Naive thymus-derived CD4-positive, alpha-beta T cell (primary cell): ENCODE measurements at regions not wholly inside any gene's neighbourhood (a gene's known extent, or its start where the extent isn't known, plus 50 kb on each side); places are given as distances from the start of the nearest gene placed in this dataset.
A peak's percentile ranks its signal among the peaks of the same experiment; 100 is the strongest.

Source experiments
- ATAC-seq: fragments of 150-1000 bp; cut with Tn5 transposase; 2 replicates; pipeline ENCODE4 v1.10.0; 2021; ENCODE audit warnings: mild to moderate bottlenecking, moderate library complexity
- CTCF ChIA-PET: fragments of 350-600 bp; sonication (Branson Sonifier 250); formaldehyde crosslinking; loops from one replicate; lab custom pipeline; 2021; ENCODE audit warnings: antibody characterized with exemption; lab: Charles Lee
- POLR2A ChIA-PET: fragments of 350-600 bp; sonication (Branson Sonifier 250); formaldehyde crosslinking; loops from one replicate; lab custom pipeline; 2021; ENCODE audit warnings: antibody characterized with exemption, inconsistent platforms; lab: Charles Lee
- DNase-seq, 9 donors: peaks; one replicate each; pipeline versions ENCODE4 v3.0.0 to v3.0.0-alpha.2; 2020 to 2022; ENCODE audit warnings: mixed read lengths in 1 of 9
- H3K27ac ChIP-seq: one replicate; pipeline ENCODE4 v1.7.0; 2013; ENCODE audit warnings: mild to moderate bottlenecking, low read depth, low read length, moderate library complexity
- H3K27me3 ChIP-seq, 2 donors: one replicate each; pipeline ENCODE4 v1.7.0; 2013; ENCODE audit warnings: low read length in 2 of 2, mild to moderate bottlenecking in 2 of 2, moderate library complexity in 2 of 2; ENCODE audit not compliant: control insufficient read depth in 2 of 2, insufficient read depth in 2 of 2
- H3K36me3 ChIP-seq, 3 experiments: 1 replicate in 2 of 3; 2 replicates in 1 of 3; pipeline ENCODE4 v1.7.0; 2013; ENCODE audit warnings: low read length in 3 of 3, mild to moderate bottlenecking in 3 of 3, moderate library complexity in 1 of 3; ENCODE audit not compliant: insufficient read depth in 3 of 3, control insufficient read depth in 2 of 3
- H3K4me1 ChIP-seq, 2 donors: one replicate each; pipeline ENCODE4 v1.7.0; 2013; ENCODE audit warnings: low read length in 2 of 2, mild to moderate bottlenecking in 2 of 2, moderate library complexity in 1 of 2; ENCODE audit not compliant: control insufficient read depth in 2 of 2, insufficient read depth in 2 of 2
- H3K4me3 ChIP-seq: 2 replicates; pipeline ENCODE4 v1.7.0; 2013; ENCODE audit warnings: mild to moderate bottlenecking, low read length
- H3K9me3 ChIP-seq, 3 experiments: 1 replicate in 2 of 3; 2 replicates in 1 of 3; pipeline ENCODE4 v1.7.0; 2013; ENCODE audit warnings: low read length in 3 of 3; ENCODE audit not compliant: control insufficient read depth in 2 of 3
- H3K27ac Mint-ChIP-seq, 9 donors: one replicate each; pipeline ENCODE4 v1.8.0; 2020 to 2022; ENCODE audit warnings: mixed read lengths in 9 of 9, mild to moderate bottlenecking in 8 of 9, moderate library complexity in 5 of 9, inconsistent platforms in 2 of 9
- H3K27me3 Mint-ChIP-seq, 5 donors: one replicate each; pipeline ENCODE4 v1.8.0; 2021 to 2022; ENCODE audit warnings: mixed read lengths in 5 of 5, mild to moderate bottlenecking in 1 of 5
- H3K36me3 Mint-ChIP-seq, 5 donors: one replicate each; pipeline ENCODE4 v1.8.0; 2020 to 2022; ENCODE audit warnings: mixed read lengths in 5 of 5, mild to moderate bottlenecking in 3 of 5, inconsistent platforms in 1 of 5
- H3K4me1 Mint-ChIP-seq, 7 donors: one replicate each; pipeline ENCODE4 v1.8.0; 2020 to 2022; ENCODE audit warnings: mixed read lengths in 7 of 7, mild to moderate bottlenecking in 3 of 7, inconsistent platforms in 1 of 7
- H3K4me3 Mint-ChIP-seq, 10 donors: one replicate each; pipeline ENCODE4 v1.8.0; 2020 to 2022; ENCODE audit warnings: mild to moderate bottlenecking in 10 of 10, mixed read lengths in 10 of 10, moderate library complexity in 6 of 10, inconsistent platforms in 2 of 10
- H3K9me3 Mint-ChIP-seq, 11 donors: one replicate each; pipeline ENCODE4 v1.8.0; 2020 to 2022; ENCODE audit warnings: mixed read lengths in 11 of 11, mild to moderate bottlenecking in 4 of 11, inconsistent platforms in 1 of 11, moderate library complexity in 1 of 11
- intact Hi-C, 2 donors: fragments of 100-400 bp; cut with micrococcal nuclease; formaldehyde crosslinking; loops; one replicate each; pipeline ENCODE4 v1.15.1; 2023

DNA sequence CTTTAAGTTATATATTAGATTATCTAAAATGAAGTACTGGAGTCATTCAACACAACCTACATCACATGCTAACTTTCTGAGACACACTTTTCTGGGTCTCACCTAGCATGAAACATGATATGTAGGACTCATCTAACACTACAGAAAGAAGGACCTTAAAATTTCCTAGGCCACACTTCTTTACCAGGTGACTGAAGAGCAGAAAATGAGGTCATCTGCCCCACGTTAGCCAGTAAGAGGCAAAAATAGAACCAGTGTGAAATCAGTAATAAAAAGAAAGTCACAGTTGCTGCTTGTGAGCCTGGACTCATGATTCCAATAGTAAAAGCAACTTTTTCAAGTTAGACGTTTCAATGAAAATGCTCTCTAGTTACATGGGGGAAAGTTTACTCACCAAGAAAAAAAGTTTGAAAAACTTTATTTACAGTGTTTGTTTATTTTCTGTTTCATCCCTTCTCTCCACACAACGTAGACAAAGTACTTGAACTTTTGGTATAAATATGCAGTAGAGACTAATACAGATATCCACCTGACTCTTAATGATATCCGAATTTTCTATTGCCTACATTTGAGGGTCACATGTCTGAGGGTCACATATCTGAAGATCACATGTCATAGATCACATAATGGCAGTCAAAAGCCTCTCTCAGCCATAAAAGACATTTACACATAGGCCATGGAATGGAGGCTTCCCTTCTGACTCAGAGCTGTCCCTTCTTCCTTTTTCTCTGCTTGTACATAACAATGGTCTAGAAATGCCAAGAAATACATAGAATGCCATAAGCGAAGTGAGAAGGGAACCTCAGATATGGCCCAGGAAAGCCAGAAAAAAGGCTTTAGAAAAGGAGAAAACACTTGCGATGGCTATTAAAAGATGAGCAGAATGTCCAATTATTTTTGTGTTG lies 362.9 kb downstream of the ZEB2 start:
- H3K36me3 ChIP-seq: no peaks in the 10 kb centered on the region
- CTCF ChIA-PET: no interaction called here
- H3K36me3 Mint-ChIP-seq: peaks cover 0 to 4% (median 0%) of the 10 kb centered on the region in 5 donors
- H3K4me3 Mint-ChIP-seq: no peak overlapping the region
- ATAC-seq: no peak
- H3K4me3 ChIP-seq: no peak overlapping the region
- no peaks in the 10 kb centered on the region for H3K4me1 ChIP-seq
- H3K9me3 ChIP-seq: no peaks in the 10 kb centered on the region
- intact Hi-C loops: no loop called here
- H3K4me1 Mint-ChIP-seq: no peaks in the 10 kb centered on the region
- H3K27ac ChIP-seq: no peak overlapping the region
- POLR2A ChIA-PET: no interaction called here
- H3K27me3 Mint-ChIP-seq: no peaks in the 10 kb centered on the region
- H3K27me3 ChIP-seq: no peaks in the 10 kb centered on the region
- peaks cover 0 to 2% (median 0%) of the 10 kb centered on the region in 11 donors for H3K9me3 Mint-ChIP-seq
- H3K27ac Mint-ChIP-seq: no peak overlapping the region
- no peak for DNase-seq

DNA sequence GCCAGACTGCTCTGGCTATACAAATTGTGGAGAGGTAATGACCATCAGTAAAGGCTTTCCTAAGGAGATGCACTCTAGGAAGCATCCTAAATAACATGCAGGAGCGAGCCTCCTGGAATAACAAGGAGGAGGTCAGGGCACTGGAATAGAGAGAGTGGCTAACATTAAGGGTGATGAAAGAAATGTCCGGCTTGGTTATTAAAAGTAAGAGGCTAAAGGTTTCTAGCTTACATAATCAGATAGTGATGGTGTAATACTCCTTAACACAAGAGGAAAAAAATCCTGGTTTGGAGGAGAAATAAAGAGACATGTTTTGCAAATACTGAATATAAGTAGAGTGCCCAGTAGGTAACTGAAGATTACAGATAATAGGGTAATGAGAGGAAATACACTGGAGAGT lies 365.7 kb downstream of the ZEB2 start:
- H3K4me3 ChIP-seq: no peak overlapping the region
- Mint-ChIP-seq H3K27me3 (no peaks in the 10 kb centered on the region), H3K27ac (no peak overlapping the region), H3K4me1 (no peaks in the 10 kb centered on the region), H3K36me3 (peaks cover 0 to 3% (median 0%) of the 10 kb centered on the region in 5 donors), H3K9me3 (peaks cover 0 to 2% (median 0%) of the 10 kb centered on the region in 11 donors), H3K4me3 (no peak overlapping the region)
- H3K9me3 ChIP-seq: no peaks in the 10 kb centered on the region
- no peak for DNase-seq
- ChIA-PET POLR2A (no interaction called here), CTCF (no interaction called here)
- no peaks in the 10 kb centered on the region for H3K36me3 ChIP-seq
- no peak overlapping the region for H3K27ac ChIP-seq
- no peaks in the 10 kb centered on the region for H3K27me3 ChIP-seq
- intact Hi-C loops: no loop called here
- no peak for ATAC-seq
- H3K4me1 ChIP-seq: no peaks in the 10 kb centered on the region

DNA sequence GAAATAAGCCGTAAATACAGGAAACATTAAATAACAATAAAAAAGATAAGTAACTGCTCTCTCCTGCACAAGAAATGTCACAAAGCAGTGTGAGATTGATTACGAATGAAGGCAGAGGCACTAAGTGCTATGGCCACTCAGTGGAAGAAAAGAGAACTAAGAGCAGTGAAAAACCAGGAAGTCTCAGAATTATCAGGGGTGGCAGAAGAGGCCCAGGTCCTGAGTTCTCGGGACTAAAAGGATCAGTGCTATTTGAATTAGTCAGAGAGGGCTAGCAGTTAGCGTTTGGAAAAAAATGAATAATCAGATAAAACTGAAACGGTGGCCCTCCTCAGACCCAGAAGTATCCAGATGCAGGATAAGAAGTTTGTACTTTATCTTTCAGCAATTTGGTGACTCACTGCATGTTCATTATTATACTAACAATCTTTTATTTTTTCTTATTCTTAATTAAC lies 367.1 kb downstream of the ZEB2 start:
- Mint-ChIP-seq H3K4me3 (no peak overlapping the region), H3K9me3 (peaks cover 0 to 2% (median 0%) of the 10 kb centered on the region in 11 donors), H3K27me3 (no peaks in the 10 kb centered on the region), H3K27ac (no peak overlapping the region), H3K4me1 (no peaks in the 10 kb centered on the region), H3K36me3 (peaks cover 0 to 3% (median 0%) of the 10 kb centered on the region in 5 donors)
- intact Hi-C loops: no loop called here
- Histone ChIP-seq H3K9me3 (no peaks in the 10 kb centered on the region), H3K4me3 (no peak overlapping the region), H3K4me1 (no peaks in the 10 kb centered on the region), H3K27ac (no peak overlapping the region), H3K36me3 (no peaks in the 10 kb centered on the region), H3K27me3 (no peaks in the 10 kb centered on the region)
- CTCF ChIA-PET: no interaction called here
- DNase-seq (no peak), ATAC-seq (peak; percentile 58)
- POLR2A ChIA-PET: no interaction called here

DNA sequence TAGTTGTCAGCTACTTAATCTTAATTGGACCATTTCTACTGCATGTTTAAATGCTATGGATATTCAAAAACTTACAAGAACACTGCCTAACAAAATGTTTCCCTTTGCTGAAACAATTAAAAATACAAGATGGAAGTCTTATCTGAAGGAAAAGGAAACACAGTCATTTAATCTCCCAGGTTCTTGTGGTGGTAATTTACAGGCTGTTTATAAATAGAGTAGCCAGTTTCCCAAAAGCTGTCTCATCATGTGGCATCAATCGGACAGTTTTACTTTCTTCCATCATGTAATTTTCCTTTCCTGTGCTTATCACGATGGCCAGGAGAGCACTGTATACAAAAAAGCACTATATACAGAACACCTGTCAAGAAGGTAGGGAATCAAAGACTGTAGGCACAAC lies 368.1 kb downstream of the ZEB2 start:
- no peak for DNase-seq
- no peaks in the 10 kb centered on the region for H3K9me3 Mint-ChIP-seq
- no peak overlapping the region for H3K27ac ChIP-seq
- H3K4me3 Mint-ChIP-seq: no peak overlapping the region
- ChIA-PET CTCF (no interaction called here), POLR2A (interaction anchor here (0.5 kb wide), 1 partner anchor 359 kb away, joined by 4 read pairs; no protein-coding TSS in a partner anchor)
- no peaks in the 10 kb centered on the region for H3K27me3 ChIP-seq
- no peak overlapping the region for H3K27ac Mint-ChIP-seq
- H3K9me3 ChIP-seq: no peaks in the 10 kb centered on the region
- H3K4me3 ChIP-seq: no peak overlapping the region
- no peaks in the 10 kb centered on the region for H3K27me3 Mint-ChIP-seq
- H3K36me3 Mint-ChIP-seq: peaks cover 0 to 3% (median 0%) of the 10 kb centered on the region in 5 donors
- no peaks in the 10 kb centered on the region for H3K4me1 Mint-ChIP-seq
- H3K4me1 ChIP-seq: no peaks in the 10 kb centered on the region
- no peak for ATAC-seq
- no peaks in the 10 kb centered on the region for H3K36me3 ChIP-seq
- intact Hi-C loops: no loop called here

DNA sequence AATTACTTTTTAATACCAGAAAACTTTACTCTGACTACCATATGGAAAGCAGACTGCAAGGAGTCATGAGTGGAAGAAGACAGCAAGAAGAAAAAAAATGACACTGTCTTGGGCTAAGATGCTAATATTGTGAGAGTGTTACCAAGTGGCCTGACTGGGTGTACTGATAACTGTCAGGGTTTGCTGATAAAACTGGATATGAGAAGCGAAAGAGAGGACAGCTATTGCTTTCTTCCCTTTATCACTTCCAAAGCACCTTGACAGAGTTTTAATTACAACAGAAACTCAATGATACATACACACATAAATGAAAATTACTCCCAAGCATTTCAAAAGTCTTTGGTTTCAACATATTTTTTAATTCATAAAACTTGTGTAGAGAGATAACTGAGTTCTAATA lies 368.5 kb downstream of the ZEB2 start:
- ChIA-PET CTCF (no interaction called here), POLR2A (interaction anchor here (0.5 kb wide), 1 partner anchor 359 kb away, joined by 4 read pairs; no protein-coding TSS in a partner anchor)
- H3K4me3 Mint-ChIP-seq: no peak overlapping the region
- no peaks in the 10 kb centered on the region for H3K9me3 Mint-ChIP-seq
- no peaks in the 10 kb centered on the region for H3K9me3 ChIP-seq
- no peaks in the 10 kb centered on the region for H3K36me3 ChIP-seq
- DNase-seq (no peak), ATAC-seq (no peak)
- no peaks in the 10 kb centered on the region for H3K4me1 Mint-ChIP-seq
- no peaks in the 10 kb centered on the region for H3K27me3 Mint-ChIP-seq
- H3K27ac Mint-ChIP-seq: no peak overlapping the region
- intact Hi-C loops: no loop called here
- peaks cover 0 to 3% (median 0%) of the 10 kb centered on the region in 5 donors for H3K36me3 Mint-ChIP-seq
- H3K4me3 ChIP-seq: no peak overlapping the region
- no peak overlapping the region for H3K27ac ChIP-seq
- H3K4me1 ChIP-seq: no peaks in the 10 kb centered on the region
- no peaks in the 10 kb centered on the region for H3K27me3 ChIP-seq

DNA sequence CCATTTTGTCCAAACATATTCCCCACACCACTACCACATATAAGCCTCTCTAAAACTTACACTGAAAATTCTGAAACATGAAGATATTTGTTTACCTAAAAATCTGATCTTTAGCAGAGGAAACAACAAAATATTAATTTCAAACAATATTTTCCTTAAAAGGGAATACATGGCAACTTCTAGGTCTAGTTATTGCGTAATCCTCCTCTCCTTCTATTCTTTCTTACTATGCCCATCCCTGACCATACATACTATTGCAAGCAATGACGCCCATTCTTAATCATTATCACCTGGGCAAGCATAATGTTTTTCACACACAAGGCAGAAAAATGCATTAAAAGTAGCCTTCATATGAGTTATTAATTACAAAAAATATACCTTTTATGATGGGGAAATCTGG lies 372.6 kb downstream of the ZEB2 start:
- Mint-ChIP-seq H3K36me3 (peaks cover 0 to 14% (median 6%) of the 10 kb centered on the region in 5 donors), H3K9me3 (no peaks in the 10 kb centered on the region), H3K4me1 (no peaks in the 10 kb centered on the region), H3K4me3 (no peak overlapping the region), H3K27me3 (no peaks in the 10 kb centered on the region), H3K27ac (no peak overlapping the region)
- no peak overlapping the region for H3K4me3 ChIP-seq
- H3K27ac ChIP-seq: no peak overlapping the region
- intact Hi-C loops: no loop called here
- no peaks in the 10 kb centered on the region for H3K4me1 ChIP-seq
- POLR2A ChIA-PET: no interaction called here
- no peaks in the 10 kb centered on the region for H3K9me3 ChIP-seq
- CTCF ChIA-PET: no interaction called here
- H3K27me3 ChIP-seq: no peaks in the 10 kb centered on the region
- ATAC-seq (no peak), DNase-seq (no peak)
- H3K36me3 ChIP-seq: no peaks in the 10 kb centered on the region

DNA sequence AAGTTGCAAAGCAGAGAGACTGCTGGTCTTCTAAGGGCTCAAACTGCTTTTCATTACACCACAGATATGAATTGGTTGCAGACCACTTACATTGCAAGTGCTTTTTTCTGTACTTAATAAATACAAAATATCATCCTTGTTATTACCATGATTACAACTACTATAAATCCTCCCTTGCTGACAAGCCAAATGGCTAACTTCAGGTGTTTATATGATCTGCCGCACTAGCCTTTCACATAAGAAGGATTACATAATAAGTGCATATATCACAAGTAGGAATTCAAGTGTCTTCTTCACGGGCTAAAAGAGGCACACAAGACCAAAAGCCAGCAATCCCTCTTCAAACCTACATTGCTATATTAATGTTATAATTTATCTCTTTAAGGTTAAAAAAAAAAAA lies 373.0 kb downstream of the ZEB2 start:
- H3K27me3 Mint-ChIP-seq: no peaks in the 10 kb centered on the region
- peaks cover 0 to 14% (median 7%) of the 10 kb centered on the region in 5 donors for H3K36me3 Mint-ChIP-seq
- H3K9me3 Mint-ChIP-seq: no peaks in the 10 kb centered on the region

More for the DNA sequence above, 373.0 kb downstream of the ZEB2 start:
- Histone ChIP-seq H3K4me1 (no peaks in the 10 kb centered on the region), H3K27me3 (no peaks in the 10 kb centered on the region), H3K4me3 (no peak overlapping the region), H3K36me3 (no peaks in the 10 kb centered on the region), H3K27ac (no peak overlapping the region), H3K9me3 (no peaks in the 10 kb centered on the region)
- intact Hi-C loops: no loop called here
- Mint-ChIP-seq H3K27ac (no peak overlapping the region), H3K4me3 (no peak overlapping the region), H3K4me1 (no peaks in the 10 kb centered on the region)
- ATAC-seq (no peak), DNase-seq (no peak)
- ChIA-PET CTCF (no interaction called here), POLR2A (no interaction called here)
